ENCODE measurements at regions not wholly inside any gene's neighbourhood (a gene's known extent, or its start where the extent isn't known, plus 50 kb on each side); places are given as distances from the start of the nearest gene placed in this dataset.

- no peak for DNase-seq (ENCODE audit: extremely low spot score)
- ChIA-PET POLR2A (no interaction called here), CTCF (no interaction called here)
- TF ChIP-seq CTBP1 (IDR thresholded peaks at IDR 0.05; ENCODE audit: borderline replicate concordance) = no peak
- no peak for TF ChIP-seq SUZ12 (IDR thresholded peaks at IDR 0.05)
- no peak for TF ChIP-seq LEF1 (IDR thresholded peaks at IDR 0.05; ENCODE audit: borderline replicate concordance)
- TF ChIP-seq NFRKB (IDR thresholded peaks at IDR 0.05) = no peak
- TF ChIP-seq FOXM1 (IDR thresholded peaks at IDR 0.05; ENCODE audit: borderline replicate concordance) = no peak
- TF ChIP-seq FOXK2 (IDR thresholded peaks at IDR 0.05) = no peak
- no peak for TF ChIP-seq ZNF384 (IDR thresholded peaks at IDR 0.05)
- TF ChIP-seq SP1 (IDR thresholded peaks at IDR 0.05) = no peak
These were observed 345.6 kb downstream of the NPHP4 start for GRCh38 chr1:5646486-5647149.

- CTCF ChIA-PET = no interaction called here
- TF ChIP-seq L3MBTL2 (conservative IDR thresholded peaks at IDR 0.05) (no peak), ELF4 (IDR thresholded peaks at IDR 0.05) (no peak)
- DNase-seq (ENCODE audit: extremely low spot score) = no peak
- POLR2A ChIA-PET = no interaction called here
These were observed 346.3 kb downstream of the NPHP4 start for GRCh38 chr1:5645929-5646328.

GRCh38 chr1:5645135-5645399 lies 347.2 kb downstream of the NPHP4 start:
- DNase-seq (ENCODE audit: extremely low spot score) = no peak
- ChIA-PET POLR2A (no interaction called here), CTCF (no interaction called here)
- TF ChIP-seq FOXM1 (IDR thresholded peaks at IDR 0.05; ENCODE audit: borderline replicate concordance) (no peak), ARNT (IDR thresholded peaks at IDR 0.05) (no peak), NFRKB (IDR thresholded peaks at IDR 0.05) (no peak)

- POLR2A ChIA-PET = no interaction called here
- no peak for DNase-seq (ENCODE audit: extremely low spot score)
- CTCF ChIA-PET = no interaction called here
- TF ChIP-seq ARNT (IDR thresholded peaks at IDR 0.05) (no peak), FOXM1 (IDR thresholded peaks at IDR 0.05; ENCODE audit: borderline replicate concordance) (no peak), L3MBTL2 (conservative IDR thresholded peaks at IDR 0.05) (no peak), LEF1 (IDR thresholded peaks at IDR 0.05; ENCODE audit: borderline replicate concordance) (no peak), CTBP1 (IDR thresholded peaks at IDR 0.05; ENCODE audit: borderline replicate concordance) (no peak), NFRKB (IDR thresholded peaks at IDR 0.05) (no peak), ZNF384 (IDR thresholded peaks at IDR 0.05) (no peak), PKNOX1 (IDR thresholded peaks at IDR 0.05) (no peak)
These were observed 347.7 kb downstream of the NPHP4 start for GRCh38 chr1:5644281-5645134.

- no peak for DNase-seq (ENCODE audit: extremely low spot score)
- TF ChIP-seq FOXA1 (IDR thresholded peaks at IDR 0.05) = no peak
- TF ChIP-seq BHLHE40 (IDR thresholded peaks at IDR 0.05; ENCODE audit: borderline replicate concordance) = no peak
- no peak for TF ChIP-seq NFRKB (IDR thresholded peaks at IDR 0.05)
- TF ChIP-seq ELF4 (IDR thresholded peaks at IDR 0.05) = no peak
- no peak for TF ChIP-seq CTBP1 (IDR thresholded peaks at IDR 0.05; ENCODE audit: borderline replicate concordance)
- TF ChIP-seq LEF1 (IDR thresholded peaks at IDR 0.05; ENCODE audit: borderline replicate concordance) = no peak
- TF ChIP-seq SUZ12 (IDR thresholded peaks at IDR 0.05) = no peak
- no peak for TF ChIP-seq FOXM1 (IDR thresholded peaks at IDR 0.05; ENCODE audit: borderline replicate concordance)
- ChIA-PET POLR2A (no interaction called here), CTCF (no interaction called here)
These were observed 348.7 kb downstream of the NPHP4 start for GRCh38 chr1:5643360-5644107.

- CTCF ChIA-PET = no interaction called here
- no peak for TF ChIP-seq FOXM1 (IDR thresholded peaks at IDR 0.05; ENCODE audit: borderline replicate concordance)
- TF ChIP-seq ZNF384 (IDR thresholded peaks at IDR 0.05) = no peak
- no peak for TF ChIP-seq CTBP1 (IDR thresholded peaks at IDR 0.05; ENCODE audit: borderline replicate concordance)
- TF ChIP-seq ARNT (IDR thresholded peaks at IDR 0.05) = no peak
- no peak for TF ChIP-seq TARDBP (IDR thresholded peaks at IDR 0.05)
- no peak for TF ChIP-seq L3MBTL2 (conservative IDR thresholded peaks at IDR 0.05)
- TF ChIP-seq BHLHE40 (IDR thresholded peaks at IDR 0.05; ENCODE audit: borderline replicate concordance) = no peak
- TF ChIP-seq SUZ12 (IDR thresholded peaks at IDR 0.05) = no peak
- no peak for TF ChIP-seq SP1 (IDR thresholded peaks at IDR 0.05)
- no peak for TF ChIP-seq ELF4 (IDR thresholded peaks at IDR 0.05)
- no peak for TF ChIP-seq HDGF (IDR thresholded peaks at IDR 0.05; ENCODE audit: borderline replicate concordance)
- TF ChIP-seq FOXA1 (IDR thresholded peaks at IDR 0.05) = no peak
- TF ChIP-seq LEF1 (IDR thresholded peaks at IDR 0.05; ENCODE audit: borderline replicate concordance) = no peak
- TF ChIP-seq FOXK2 (IDR thresholded peaks at IDR 0.05) = no peak
- no peak for TF ChIP-seq PKNOX1 (IDR thresholded peaks at IDR 0.05)
- TF ChIP-seq NFRKB (IDR thresholded peaks at IDR 0.05) = no peak
- POLR2A ChIA-PET = no interaction called here
- no peak for DNase-seq (ENCODE audit: extremely low spot score)
These were observed 351.4 kb downstream of the NPHP4 start for GRCh38 chr1:5640845-5641244.

All from HEK293T (cell line).